ENCODE measurements at regions not wholly inside any gene's neighbourhood (a gene's known extent, or its start where the extent isn't known, plus 50 kb on each side); places are given as distances from the start of the nearest gene placed in this dataset.
"Not testable (repeated sequence)": the region's sequence is repeated elsewhere in the genome, so short reads cannot be mapped to it uniquely, and the experiment has no call there.

DNA sequence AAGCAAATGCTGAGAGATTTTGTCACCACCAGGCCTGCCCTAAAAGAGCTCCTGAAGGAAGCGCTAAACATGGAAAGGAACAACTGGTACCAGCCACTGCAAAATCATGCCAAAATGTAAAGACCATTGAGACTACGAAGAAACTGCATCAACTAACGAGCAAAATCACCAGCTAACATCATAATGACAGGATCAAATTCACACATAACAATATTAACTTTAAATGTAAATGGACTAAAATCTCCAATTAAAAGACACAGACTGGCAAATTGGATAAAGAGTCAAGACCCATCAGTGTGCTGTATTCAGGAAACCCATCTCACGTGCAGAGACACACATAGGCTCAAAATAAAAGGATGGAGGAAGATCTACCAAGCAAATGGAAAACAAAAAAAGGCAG lies 702.7 kb upstream of the INTU start:
- H3K27me3 Mint-ChIP-seq; intact Hi-C loops (cut with micrococcal nuclease); H3K9me3 Mint-ChIP-seq; H3K27ac Mint-ChIP-seq; H3K4me3 Mint-ChIP-seq; H3K36me3 Mint-ChIP-seq (ENCODE audit: low read depth); DNase-seq; H3K4me1 Mint-ChIP-seq: not testable (repeated sequence)

DNA sequence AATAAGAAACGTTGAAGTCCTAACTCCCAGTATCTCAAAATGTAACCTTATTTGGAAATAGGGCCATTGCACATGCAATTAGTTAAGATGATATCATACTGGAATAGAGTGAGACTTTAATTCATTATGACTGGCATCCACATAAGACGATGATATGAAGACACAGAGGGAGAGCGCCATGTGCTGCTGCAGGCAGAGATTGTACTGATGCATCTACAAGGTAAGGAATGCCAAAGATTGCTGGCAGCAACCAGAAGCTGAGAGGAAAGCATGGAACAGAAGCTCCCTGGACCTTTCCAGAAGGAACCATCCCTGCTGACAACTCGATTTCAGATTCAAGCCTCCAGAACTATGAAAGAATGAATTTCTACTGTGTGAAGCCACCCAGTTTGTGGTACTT lies 697.0 kb upstream of the INTU start:
- Mint-ChIP-seq H3K4me3 (no peak overlapping the region), H3K9me3 (no peaks in the 10 kb centered on the region), H3K27ac (no peak overlapping the region), H3K4me1 (no peaks in the 10 kb centered on the region), H3K27me3 (no peaks in the 10 kb centered on the region), H3K36me3 (ENCODE audit: low read depth) (no peaks in the 10 kb centered on the region)
- intact Hi-C loops (cut with micrococcal nuclease) = no loop called here
- DNase-seq = no peak

DNA sequence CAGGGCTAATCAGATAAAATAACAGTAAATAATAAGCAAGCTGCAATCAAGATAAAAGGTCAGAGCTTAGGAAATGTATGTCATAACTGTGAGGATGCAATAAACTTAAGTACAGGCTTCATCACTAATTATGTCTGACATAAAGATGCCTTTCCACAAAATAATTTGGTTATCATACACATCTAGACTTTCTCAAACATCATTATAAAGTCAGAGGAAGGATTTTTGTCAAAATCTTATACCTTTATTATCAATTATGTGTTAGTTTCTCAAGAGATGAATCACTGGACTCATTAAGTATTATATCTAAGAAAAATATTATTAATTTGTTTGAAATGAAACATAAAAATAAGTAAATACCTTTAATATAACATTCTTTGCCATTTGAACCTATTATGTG lies 695.4 kb upstream of the INTU start:
- no peaks in the 10 kb centered on the region for H3K27me3 Mint-ChIP-seq
- intact Hi-C loops (cut with micrococcal nuclease) = no loop called here
- H3K36me3 Mint-ChIP-seq (ENCODE audit: low read depth) = no peaks in the 10 kb centered on the region
- H3K27ac Mint-ChIP-seq = no peak overlapping the region
- no peaks in the 10 kb centered on the region for H3K4me1 Mint-ChIP-seq
- H3K4me3 Mint-ChIP-seq = no peak overlapping the region
- no peak for DNase-seq
- no peaks in the 10 kb centered on the region for H3K9me3 Mint-ChIP-seq

DNA sequence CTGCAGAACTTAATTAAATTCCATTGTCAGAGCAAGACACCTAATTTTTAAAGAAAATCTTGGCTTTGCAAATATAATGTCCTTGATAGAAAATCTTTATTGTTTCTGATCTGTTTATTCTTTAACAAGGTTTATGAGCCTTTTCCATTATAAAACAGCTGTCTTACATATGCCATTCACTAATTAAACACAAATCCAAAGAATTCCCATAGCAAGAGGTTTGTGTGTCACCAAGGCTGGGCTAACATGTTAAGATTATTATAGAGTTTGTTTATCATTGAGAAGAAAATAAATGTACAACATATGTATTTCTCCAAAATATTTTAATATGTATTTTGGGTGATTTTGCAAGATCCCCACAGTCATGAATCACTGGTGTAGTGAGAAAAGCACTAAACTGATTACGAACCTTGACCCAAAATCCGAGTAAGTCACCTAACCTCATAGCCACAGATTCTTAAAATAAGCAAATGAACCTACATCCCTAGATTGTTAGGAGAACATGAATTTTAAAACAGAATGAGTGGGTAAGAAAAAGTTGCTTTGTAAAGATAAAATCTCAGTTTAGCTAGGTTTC lies 694.8 kb upstream of the INTU start:
- H3K4me1 Mint-ChIP-seq = no peaks in the 10 kb centered on the region
- H3K4me3 Mint-ChIP-seq = no peak overlapping the region
- no peaks in the 10 kb centered on the region for H3K36me3 Mint-ChIP-seq (ENCODE audit: low read depth)
- no peak overlapping the region for H3K27ac Mint-ChIP-seq
- intact Hi-C loops (cut with micrococcal nuclease) = no loop called here
- H3K9me3 Mint-ChIP-seq = no peaks in the 10 kb centered on the region
- no peak for DNase-seq
- H3K27me3 Mint-ChIP-seq = no peaks in the 10 kb centered on the region

DNA sequence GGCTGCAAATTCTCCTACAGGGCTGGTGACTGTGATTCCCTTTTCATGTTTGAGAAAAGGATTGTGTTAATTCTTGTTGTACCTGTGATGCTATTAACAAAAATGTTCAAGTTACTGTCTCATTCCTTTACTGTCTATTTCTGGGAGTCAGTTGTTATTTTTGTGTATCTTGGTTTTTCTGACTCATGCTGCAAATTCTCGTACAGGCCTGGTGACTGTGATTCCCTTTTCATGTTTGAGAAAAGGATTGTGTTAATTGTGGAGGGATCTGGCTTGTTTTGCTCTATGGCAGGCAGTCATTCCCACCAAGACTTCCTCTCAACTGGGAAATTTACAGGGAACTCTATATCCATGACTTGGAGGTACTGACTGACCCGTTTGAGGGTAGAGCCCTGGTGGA lies 693.4 kb upstream of the INTU start:
- no peaks in the 10 kb centered on the region for H3K27me3 Mint-ChIP-seq
- H3K36me3 Mint-ChIP-seq (ENCODE audit: low read depth) = no peaks in the 10 kb centered on the region
- H3K9me3 Mint-ChIP-seq = no peaks in the 10 kb centered on the region
- no peak overlapping the region for H3K4me3 Mint-ChIP-seq
- DNase-seq = no peak
- intact Hi-C loops (cut with micrococcal nuclease) = no loop called here
- no peak overlapping the region for H3K27ac Mint-ChIP-seq
- no peaks in the 10 kb centered on the region for H3K4me1 Mint-ChIP-seq

DNA sequence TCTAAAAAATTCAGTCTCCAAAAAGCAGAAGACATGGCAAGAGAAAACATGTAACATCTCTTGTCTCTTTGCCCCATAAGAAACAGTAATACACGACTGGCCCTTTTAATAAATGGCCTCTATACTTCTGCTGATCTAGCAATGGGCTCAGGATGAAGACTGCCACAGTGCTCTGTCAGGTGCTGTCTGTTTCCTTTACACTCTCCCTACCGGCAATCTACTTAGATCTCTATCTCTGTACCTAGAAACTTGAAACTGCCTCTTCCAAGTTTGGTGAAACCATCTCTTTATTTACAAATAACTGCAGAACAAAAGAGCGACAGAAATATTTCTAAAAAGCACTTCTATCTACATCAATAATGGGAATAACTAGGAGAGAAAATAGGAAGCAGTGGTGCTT lies 685.2 kb upstream of the INTU start:
- H3K36me3 Mint-ChIP-seq (ENCODE audit: low read depth) = no peaks in the 10 kb centered on the region
- no peaks in the 10 kb centered on the region for H3K27me3 Mint-ChIP-seq
- H3K9me3 Mint-ChIP-seq = no peaks in the 10 kb centered on the region
- no peak for DNase-seq
- H3K27ac Mint-ChIP-seq = no peak overlapping the region
- no peak overlapping the region for H3K4me3 Mint-ChIP-seq
- intact Hi-C loops (cut with micrococcal nuclease) = no loop called here
- H3K4me1 Mint-ChIP-seq = no peaks in the 10 kb centered on the region

DNA sequence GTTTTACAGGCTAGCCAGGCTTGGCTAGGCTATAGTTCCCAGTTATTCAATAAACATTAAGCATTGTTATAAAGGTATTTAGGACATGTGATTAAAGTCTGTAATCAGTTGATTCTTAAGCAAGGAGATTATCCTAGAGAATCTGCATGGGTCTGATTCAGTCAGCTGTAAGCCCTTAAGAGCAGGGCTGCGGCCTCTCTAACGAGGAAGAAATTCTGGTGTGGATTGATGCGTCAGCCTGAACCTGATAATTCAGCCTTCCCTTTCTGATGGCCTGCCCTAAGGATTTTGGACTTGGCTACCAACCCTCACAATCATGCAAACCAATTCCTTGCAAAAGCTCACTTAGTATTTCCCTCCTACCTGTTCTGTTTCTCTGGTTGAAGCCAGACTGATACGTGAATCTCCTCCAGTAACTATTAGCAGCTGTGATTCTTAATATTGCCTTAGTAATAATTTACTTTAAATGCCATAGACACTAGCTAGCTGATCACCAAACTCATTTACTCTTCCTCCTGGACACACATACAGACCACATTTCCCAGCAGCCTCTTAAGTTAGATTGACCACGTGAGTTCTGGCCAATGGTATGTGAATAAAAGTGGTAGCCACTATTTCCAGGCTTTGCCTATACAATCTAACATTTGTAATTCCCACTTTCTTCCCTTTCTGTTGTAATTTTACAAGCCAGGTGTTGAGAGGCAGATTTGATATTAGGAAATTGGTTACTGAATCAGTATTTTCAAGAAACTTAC lies 678.0 kb upstream of the INTU start:
- no peak for DNase-seq
- Mint-ChIP-seq H3K4me3 (no peak overlapping the region), H3K36me3 (ENCODE audit: low read depth) (no peaks in the 10 kb centered on the region), H3K27me3 (no peaks in the 10 kb centered on the region), H3K4me1 (no peaks in the 10 kb centered on the region), H3K9me3 (no peaks in the 10 kb centered on the region), H3K27ac (no peak overlapping the region)
- intact Hi-C loops (cut with micrococcal nuclease) = no loop called here

DNA sequence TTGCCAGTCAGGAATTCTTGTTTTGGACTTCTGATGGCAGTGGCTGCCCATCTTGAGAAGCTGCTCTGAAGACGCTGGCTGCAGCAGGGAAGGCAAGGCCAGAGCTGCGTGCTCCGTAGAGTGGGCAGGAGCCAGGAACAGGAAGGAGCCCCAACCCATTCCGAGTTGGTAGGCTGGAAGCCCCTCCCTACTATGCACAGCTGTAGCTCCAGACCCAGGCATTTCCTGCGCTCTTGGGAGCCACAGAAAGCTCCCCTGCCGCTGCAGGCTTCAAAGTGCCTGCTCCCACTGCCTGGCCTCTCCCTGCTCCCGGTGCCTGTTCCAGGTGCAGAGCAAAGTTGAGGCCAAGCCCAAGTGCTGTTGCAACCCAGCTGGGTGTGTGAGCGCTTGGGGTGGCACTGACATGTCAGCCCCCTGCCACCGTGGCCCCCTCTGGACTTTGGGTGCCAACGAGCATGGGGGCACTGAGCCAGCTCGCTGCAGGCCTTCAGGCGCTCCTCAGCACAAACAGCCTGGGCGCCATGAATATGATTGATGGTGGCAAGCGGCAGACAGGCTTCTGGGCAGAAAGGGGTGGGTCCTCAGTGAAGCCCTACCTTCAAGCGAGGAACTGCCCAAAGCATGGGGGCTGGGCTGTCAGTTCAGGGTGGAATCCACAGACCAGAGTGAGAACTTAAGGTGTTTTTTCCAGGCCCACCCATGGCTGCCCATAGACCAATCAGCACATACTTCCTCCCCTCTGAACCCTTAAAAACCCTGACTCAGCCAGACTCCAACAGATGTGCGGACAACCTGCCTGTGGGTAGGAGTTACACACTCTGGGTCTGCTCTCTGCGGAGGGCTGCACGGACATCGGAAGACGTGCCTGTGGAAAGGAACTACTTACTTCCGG lies 677.2 kb upstream of the INTU start:
- Mint-ChIP-seq H3K36me3 (ENCODE audit: low read depth) (no peaks in the 10 kb centered on the region), H3K4me3 (no peak overlapping the region), H3K9me3 (no peaks in the 10 kb centered on the region), H3K4me1 (no peaks in the 10 kb centered on the region), H3K27ac (no peak overlapping the region), H3K27me3 (no peaks in the 10 kb centered on the region)
- intact Hi-C loops (cut with micrococcal nuclease) = no loop called here
- DNase-seq = no peak

DNA sequence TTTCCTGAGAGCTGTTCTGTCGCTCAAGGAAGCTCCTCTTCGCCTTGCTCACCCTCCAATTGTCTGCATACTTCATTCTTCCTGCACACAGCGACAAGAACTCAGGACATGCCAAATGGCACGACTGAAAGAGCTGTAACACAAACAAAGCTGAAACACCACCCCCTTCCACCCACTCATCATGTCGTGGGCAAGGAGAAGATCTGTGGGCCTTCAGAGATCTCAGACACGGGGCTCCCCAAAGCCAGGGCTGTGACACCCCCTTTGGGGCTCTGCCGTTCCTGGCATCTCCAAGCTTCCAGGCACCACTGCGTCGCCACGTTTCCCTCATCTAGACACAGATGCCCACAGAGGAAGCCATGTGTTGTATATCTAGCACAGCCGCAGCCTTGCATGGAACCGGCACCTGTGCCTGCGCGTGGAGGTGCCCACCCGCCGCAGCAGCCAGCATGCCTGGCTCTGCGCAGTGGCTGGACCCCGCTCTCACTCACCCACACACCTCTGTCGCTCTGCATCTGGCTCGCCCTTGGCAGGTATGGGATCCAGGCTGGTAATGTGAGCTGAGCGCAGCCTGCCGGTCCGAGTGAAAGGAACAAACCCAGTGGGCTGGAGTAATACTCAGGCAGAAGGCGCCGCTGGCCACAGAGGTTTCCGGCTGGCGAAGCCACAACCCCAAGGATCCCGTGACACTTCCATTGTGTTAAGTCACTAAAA lies 676.4 kb upstream of the INTU start:
- H3K27me3 Mint-ChIP-seq = no peaks in the 10 kb centered on the region
- DNase-seq = no peak
- no peak overlapping the region for H3K27ac Mint-ChIP-seq
- H3K36me3 Mint-ChIP-seq (ENCODE audit: low read depth) = no peaks in the 10 kb centered on the region
- no peaks in the 10 kb centered on the region for H3K9me3 Mint-ChIP-seq
- no peak overlapping the region for H3K4me3 Mint-ChIP-seq
- H3K4me1 Mint-ChIP-seq = no peaks in the 10 kb centered on the region
- intact Hi-C loops (cut with micrococcal nuclease) = no loop called here

DNA sequence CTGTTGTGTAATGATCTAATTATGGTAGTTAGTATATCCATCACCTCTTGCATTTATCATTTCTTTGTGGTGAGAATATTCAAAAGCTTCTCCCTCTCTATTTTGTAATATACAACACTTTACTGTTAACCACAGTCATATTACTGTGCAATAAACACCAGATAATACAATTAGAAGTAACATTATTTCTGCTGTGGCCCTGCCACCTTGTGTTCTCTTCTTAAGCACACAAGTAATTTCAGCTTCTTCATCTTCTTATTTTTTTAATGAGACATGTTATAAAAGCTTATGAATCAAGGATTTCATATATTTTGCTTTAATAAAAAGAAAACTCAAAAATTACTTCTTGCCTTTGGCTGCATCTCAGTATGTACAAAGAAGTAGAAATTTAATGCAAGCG lies 675.2 kb upstream of the INTU start:
- no peak overlapping the region for H3K4me3 Mint-ChIP-seq
- no peaks in the 10 kb centered on the region for H3K36me3 Mint-ChIP-seq (ENCODE audit: low read depth)
- no peaks in the 10 kb centered on the region for H3K27me3 Mint-ChIP-seq
- no peaks in the 10 kb centered on the region for H3K9me3 Mint-ChIP-seq
- intact Hi-C loops (cut with micrococcal nuclease) = no loop called here
- DNase-seq = no peak
- H3K27ac Mint-ChIP-seq = no peak overlapping the region
- H3K4me1 Mint-ChIP-seq = no peaks in the 10 kb centered on the region

DNA sequence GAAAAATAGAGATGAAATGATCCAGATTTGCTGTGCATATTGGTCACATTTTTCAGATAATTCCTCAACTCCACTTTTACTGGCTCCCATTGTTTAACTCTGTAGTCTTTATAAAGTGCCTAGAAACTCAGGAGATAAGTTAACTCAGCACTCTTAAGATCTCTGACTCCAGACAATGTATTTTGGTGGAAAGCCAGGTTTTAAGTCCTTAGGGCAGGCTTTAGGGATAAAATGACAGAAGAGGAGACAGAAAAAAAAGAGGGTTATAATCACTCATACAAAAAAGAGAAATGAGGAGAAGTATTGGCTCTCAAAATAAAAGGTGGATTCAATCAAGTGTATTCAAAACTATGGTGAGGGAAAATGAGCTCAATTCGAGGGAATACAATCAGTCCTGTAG lies 674.8 kb upstream of the INTU start:
- Mint-ChIP-seq H3K4me3 (no peak overlapping the region), H3K9me3 (no peaks in the 10 kb centered on the region), H3K27me3 (no peaks in the 10 kb centered on the region), H3K4me1 (no peaks in the 10 kb centered on the region), H3K36me3 (ENCODE audit: low read depth) (no peaks in the 10 kb centered on the region), H3K27ac (no peak overlapping the region)
- intact Hi-C loops (cut with micrococcal nuclease) = no loop called here
- no peak for DNase-seq

DNA sequence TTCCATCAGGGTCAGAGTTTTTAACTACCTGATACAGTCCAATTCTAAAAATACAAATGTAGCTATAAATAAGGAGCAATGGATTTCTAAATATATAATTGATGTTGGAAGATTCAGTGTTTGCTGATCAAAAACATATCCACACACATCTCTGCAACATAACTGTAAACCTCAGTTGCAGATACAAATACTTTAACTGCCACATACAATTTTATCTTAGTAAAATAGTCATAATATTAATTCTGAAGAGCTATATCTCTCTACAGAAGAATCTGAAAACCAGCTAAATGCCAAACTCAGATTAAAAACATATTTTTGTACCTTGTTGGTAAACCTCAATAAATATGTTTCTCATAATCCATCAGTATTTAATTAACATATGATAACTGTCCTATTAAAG lies 674.3 kb upstream of the INTU start:
- no peaks in the 10 kb centered on the region for H3K4me1 Mint-ChIP-seq
- H3K4me3 Mint-ChIP-seq = no peak overlapping the region
- intact Hi-C loops (cut with micrococcal nuclease) = no loop called here
- no peaks in the 10 kb centered on the region for H3K36me3 Mint-ChIP-seq (ENCODE audit: low read depth)
- no peak for DNase-seq
- no peaks in the 10 kb centered on the region for H3K9me3 Mint-ChIP-seq
- no peak overlapping the region for H3K27ac Mint-ChIP-seq
- H3K27me3 Mint-ChIP-seq = no peaks in the 10 kb centered on the region

DNA sequence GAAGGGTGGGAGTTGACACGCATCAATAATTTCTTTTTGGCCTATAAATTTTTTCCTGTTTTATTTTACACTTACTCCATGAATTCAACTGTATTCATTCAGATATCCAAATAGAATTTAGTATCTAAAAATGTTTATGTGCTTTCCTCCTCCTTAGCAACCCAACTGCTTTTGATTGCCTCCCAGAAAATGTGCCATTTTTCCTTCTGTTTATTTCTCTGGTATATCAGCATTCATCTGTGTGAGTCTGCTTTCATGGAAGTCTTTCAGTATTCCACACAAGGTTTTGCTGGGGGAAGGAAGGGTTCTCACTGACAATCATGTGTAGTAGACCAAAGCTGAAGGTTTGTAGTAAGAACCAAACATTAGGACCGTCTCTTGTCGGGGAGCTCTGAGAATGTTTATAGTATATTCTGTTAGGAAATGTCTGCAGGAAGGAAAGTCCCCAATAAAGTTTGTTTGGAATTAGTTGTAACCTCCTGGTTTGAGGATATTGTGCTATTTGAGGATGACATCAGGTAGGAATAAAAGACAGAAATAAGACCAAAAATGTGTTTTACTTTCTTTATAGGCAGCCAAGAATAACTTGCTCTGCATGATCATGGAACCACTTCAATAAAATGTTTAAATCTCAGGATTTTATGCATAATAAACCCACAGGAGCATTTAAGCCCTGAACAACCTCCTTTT lies 673.6 kb upstream of the INTU start:
- DNase-seq = no peak
- H3K27me3 Mint-ChIP-seq = no peaks in the 10 kb centered on the region
- H3K27ac Mint-ChIP-seq = no peak overlapping the region
- H3K36me3 Mint-ChIP-seq (ENCODE audit: low read depth) = no peaks in the 10 kb centered on the region
- intact Hi-C loops (cut with micrococcal nuclease) = no loop called here
- no peaks in the 10 kb centered on the region for H3K4me1 Mint-ChIP-seq
- H3K9me3 Mint-ChIP-seq = no peaks in the 10 kb centered on the region
- no peak overlapping the region for H3K4me3 Mint-ChIP-seq
